Neural progenitor cell (in vitro differentiated cells): ENCODE measurements at regions not wholly inside any gene's neighbourhood (a gene's known extent, or its start where the extent isn't known, plus 50 kb on each side); places are given as distances from the start of the nearest gene placed in this dataset.

Experiments
- CTCF ChIP-seq: fragments of 200-600 bp; sonication (generic); IDR thresholded peaks from 2 replicates; pipeline ENCODE4 v1.5.1; 2017; ENCODE audit warnings: antibody characterized with exemption, mild to moderate bottlenecking
- EZH2 ChIP-seq: fragments of 200-600 bp; sonication (generic); IDR thresholded peaks from 2 replicates; pipeline ENCODE4 v1.6.1; 2017; ENCODE audit warnings: antibody characterized with exemption, mild to moderate bottlenecking, moderate library complexity

GRCh38 chr3:110504901-110505300, 566.7 kb upstream of the NECTIN3 start:
- TF ChIP-seq CTCF (no peak), EZH2 (no peak)
